GM12873 (cell line): ENCODE measurements at regions not wholly inside any gene's neighbourhood (a gene's known extent, or its start where the extent isn't known, plus 50 kb on each side); places are given as distances from the start of the nearest gene placed in this dataset.

Source experiments
- CTCF ChIP-seq: IDR thresholded peaks from 2 replicates; pipeline ENCODE4 v1.5.1; 2012; ENCODE audit warnings: low read depth, mild to moderate bottlenecking, moderate library complexity, low read length, control low read depth; ENCODE audit not compliant: insufficient read depth; ENCODE audit errors: missing control alignments

GRCh38 chr6:27550692-27551091, 77.8 kb upstream of the ZNF184 start:
- no peak for TF ChIP-seq CTCF

- no peak for TF ChIP-seq CTCF
Measured at GRCh38 chr6:27547157-27548075, 74.5 kb upstream of the ZNF184 start.

GRCh38 chr6:27546522-27546921, 73.6 kb upstream of the ZNF184 start:
- no peak for TF ChIP-seq CTCF

- no peak for TF ChIP-seq CTCF
Measured at GRCh38 chr6:27545271-27546046, 72.6 kb upstream of the ZNF184 start.

- TF ChIP-seq CTCF: no peak
Measured at GRCh38 chr6:27544612-27545260, 71.8 kb upstream of the ZNF184 start.

GRCh38 chr6:27542485-27542884, 69.6 kb upstream of the ZNF184 start:
- TF ChIP-seq CTCF: no peak

GRCh38 chr6:27541933-27542297, 69.0 kb upstream of the ZNF184 start:
- TF ChIP-seq CTCF: no peak
